GM12872 (cell line): ENCODE measurements at regions not wholly inside any gene's neighbourhood (a gene's known extent, or its start where the extent isn't known, plus 50 kb on each side); places are given as distances from the start of the nearest gene placed in this dataset.

Experiments used
- CTCF ChIP-seq: IDR thresholded peaks from 3 replicates; pipeline ENCODE4 v1.5.1; 2011; ENCODE audit warnings: low read depth, mild to moderate bottlenecking, low read length, moderate library complexity; ENCODE audit not compliant: insufficient read depth

DNA sequence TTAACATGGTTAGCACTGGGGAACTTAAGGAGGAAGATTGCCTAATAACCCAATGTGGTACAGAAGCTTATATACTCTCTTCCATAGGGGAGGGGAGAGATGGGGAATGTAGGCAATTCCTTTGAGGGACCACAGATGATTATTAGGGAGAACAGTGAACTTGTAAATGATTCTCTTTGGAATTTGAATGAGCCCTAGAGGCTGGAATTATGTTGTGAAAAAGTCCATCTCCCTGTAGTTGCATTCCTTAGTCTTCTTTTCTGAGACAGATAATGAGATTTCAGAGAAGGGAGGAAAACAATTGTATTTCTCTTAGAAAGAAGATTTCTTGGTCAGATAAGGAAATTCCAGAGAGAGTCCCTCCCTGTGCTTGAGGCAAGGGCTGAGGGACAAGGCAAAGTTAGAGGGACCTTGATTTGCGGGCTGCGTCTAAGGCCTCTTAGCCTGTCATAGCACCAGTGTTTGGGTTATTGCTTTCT lies 89.0 kb upstream of the HMCN1 start:
- no peak for TF ChIP-seq CTCF

DNA sequence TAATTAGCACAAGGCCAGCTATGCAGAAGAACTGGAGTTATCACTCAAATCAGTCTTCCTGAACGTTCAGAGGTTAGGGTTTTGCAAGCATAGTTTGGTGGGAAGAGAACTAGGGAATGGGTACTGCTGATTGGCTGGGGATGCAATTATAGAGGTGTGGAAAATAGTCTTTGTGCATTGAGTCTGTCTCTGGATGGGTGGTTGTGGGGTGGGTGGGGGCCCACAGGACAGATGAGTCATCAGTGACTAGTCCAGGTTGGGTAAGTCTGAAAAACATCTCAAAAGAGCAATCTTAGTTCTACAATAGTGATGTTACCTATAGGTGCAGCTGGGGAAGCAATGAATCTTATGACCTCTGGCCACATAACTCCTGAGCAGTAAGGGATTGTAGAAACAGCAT lies 89.7 kb upstream of the HMCN1 start:
- TF ChIP-seq CTCF, result no peak

DNA sequence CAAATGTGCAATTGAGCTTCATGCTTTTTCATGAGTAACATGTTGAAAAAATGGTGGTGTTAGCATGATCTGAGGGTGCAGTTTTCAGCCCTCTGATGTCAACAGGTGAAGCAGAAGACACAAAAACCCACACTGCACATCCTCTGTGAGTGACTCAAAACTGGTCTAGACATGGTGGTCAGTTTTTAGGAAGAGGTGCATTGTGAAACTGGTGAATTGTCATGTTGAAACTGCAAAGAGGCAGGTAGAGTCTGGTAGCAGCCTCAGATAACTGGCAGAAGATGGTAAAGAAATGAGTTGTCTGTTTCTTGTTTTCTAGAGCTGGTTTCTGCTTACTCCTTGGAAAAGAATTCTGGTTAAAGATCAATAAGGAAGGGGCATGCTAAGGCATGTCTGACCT lies 97.3 kb upstream of the HMCN1 start:
- no peak for TF ChIP-seq CTCF

- TF ChIP-seq CTCF, result no peak
These were observed 99.5 kb upstream of the HMCN1 start for GRCh38 chr1:185634704-185635103.

DNA sequence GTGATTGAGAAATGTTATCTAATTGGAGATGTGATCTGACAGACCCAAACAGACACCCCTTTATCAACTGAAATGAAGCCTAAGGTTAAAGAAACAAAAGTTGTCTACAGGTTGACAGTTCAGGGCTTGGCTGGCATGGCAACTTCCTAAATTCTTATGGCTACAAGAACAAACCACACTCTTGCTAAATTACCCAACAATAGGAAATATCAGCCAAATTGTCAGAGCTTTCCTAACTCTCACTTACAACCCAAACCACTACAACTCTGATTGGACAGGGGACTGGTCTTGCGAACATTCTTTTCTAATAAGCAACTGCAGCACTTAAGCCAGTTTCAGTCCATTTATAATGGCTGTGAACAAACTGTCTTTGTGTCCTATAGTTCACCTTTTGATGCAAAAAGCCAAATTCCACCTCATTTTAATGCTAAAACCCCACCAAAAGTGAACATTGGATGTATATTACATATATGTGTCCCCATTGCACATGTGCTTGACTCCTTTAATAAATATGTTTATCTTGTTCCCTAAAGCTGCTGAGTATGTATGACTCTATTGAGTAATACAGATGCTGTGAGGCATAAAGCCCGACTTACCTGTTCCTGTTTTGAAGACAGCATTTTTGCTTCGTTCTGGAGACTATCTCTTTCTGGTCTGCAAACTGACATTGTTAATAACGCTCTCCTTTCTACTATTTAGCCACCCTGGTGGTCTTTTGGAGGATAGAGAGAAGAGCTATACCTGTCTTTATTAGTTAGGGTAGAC lies 101.3 kb upstream of the HMCN1 start:
- no peak for TF ChIP-seq CTCF

DNA sequence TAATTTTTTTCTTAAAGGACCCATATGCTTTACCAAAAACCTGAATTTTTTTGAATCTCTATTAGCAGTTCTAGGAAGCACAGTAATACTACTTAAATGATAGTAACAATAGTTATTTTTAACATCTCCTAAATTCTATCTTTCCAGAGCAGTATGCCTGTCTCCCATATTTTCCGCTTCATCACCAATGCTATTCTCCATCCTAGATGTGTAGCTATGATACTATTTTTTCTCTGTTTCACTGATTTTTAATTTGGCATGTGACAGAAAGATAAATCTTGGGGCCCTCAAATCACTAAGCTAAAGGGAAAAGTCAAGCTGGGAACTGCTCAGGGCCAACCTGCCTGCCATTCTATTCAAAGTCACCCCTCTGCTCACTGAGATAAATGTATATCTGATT lies 102.3 kb upstream of the HMCN1 start:
- no peak for TF ChIP-seq CTCF

- TF ChIP-seq CTCF, result no peak
These were observed 106.3 kb upstream of the HMCN1 start for GRCh38 chr1:185627761-185628501.
